ENCODE measurements at regions not wholly inside any gene's neighbourhood (a gene's known extent, or its start where the extent isn't known, plus 50 kb on each side); places are given as distances from the start of the nearest gene placed in this dataset.

DNA sequence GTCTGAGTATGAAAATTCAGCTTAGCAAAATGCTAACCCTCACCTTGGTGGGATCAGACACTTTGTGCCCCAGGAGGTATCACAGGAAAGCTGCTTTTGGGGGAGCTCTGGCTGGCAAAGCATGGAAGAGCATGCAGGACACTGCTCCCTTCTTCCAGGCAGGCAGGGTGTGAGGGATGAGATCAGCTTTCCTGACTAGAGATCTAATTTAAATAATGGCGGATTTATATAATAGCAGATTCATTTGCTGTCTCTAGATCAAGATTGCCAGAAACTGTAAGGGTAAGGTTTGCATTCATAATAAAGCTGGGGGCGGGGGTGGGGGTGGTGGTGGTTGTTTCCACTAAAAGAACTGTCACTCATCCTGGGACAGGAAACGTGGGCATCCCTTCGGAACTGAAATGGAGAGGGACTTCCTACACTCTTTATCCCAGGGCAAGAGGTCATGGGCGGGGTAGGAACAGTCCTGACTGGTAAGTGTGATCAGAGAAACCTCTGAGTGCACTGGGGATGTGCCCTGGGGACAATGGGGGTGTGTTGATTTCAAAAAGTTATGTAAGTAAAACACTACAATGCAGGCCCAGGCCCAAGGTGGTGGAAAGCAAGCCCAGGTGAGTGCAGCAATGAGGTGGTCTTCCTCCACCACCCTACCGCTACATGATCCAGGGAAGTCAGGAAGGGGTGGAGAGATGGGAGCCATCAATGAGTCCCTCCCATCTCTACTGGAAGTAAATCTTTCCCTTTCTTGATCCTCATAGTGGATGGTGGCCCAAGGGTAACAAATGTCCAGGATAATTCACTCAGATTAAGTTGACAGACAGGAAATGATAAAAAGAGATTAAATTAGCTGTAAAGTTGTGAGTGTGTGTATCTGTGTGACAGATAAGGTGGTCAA lies 171.4 kb upstream of the SERPINE2 start:
- Mint-ChIP-seq H3K9me3 (ENCODE audit: low read depth) (no peaks in the 10 kb centered on the region), H3K27me3 (no peaks in the 10 kb centered on the region), H3K36me3 (ENCODE audit: insufficient read depth) (no peaks in the 10 kb centered on the region), H3K27ac (no peak overlapping the region), H3K4me1 (ENCODE audit: low read depth) (no peaks in the 10 kb centered on the region), H3K4me3 (ENCODE audit: low read depth) (no peak overlapping the region)
- DNase-seq (ENCODE audit: low spot score, unreplicated experiment) = no peak
- TF ChIP-seq, protein P1, sequence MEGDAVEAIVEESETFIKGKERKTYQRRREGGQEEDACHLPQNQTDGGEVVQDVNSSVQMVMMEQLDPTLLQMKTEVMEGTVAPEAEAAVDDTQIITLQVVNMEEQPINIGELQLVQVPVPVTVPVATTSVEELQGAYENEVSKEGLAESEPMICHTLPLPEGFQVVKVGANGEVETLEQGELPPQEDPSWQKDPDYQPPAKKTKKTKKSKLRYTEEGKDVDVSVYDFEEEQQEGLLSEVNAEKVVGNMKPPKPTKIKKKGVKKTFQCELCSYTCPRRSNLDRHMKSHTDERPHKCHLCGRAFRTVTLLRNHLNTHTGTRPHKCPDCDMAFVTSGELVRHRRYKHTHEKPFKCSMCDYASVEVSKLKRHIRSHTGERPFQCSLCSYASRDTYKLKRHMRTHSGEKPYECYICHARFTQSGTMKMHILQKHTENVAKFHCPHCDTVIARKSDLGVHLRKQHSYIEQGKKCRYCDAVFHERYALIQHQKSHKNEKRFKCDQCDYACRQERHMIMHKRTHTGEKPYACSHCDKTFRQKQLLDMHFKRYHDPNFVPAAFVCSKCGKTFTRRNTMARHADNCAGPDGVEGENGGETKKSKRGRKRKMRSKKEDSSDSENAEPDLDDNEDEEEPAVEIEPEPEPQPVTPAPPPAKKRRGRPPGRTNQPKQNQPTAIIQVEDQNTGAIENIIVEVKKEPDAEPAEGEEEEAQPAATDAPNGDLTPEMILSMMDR (IDR thresholded peaks at IDR 0.05; ENCODE audit: unreplicated experiment) = no peak

- no peak for DNase-seq (ENCODE audit: low spot score, unreplicated experiment)
- Mint-ChIP-seq H3K4me3 (ENCODE audit: low read depth) (no peak overlapping the region), H3K27ac (no peak overlapping the region), H3K4me1 (ENCODE audit: low read depth) (no peaks in the 10 kb centered on the region), H3K27me3 (no peaks in the 10 kb centered on the region), H3K9me3 (ENCODE audit: low read depth) (no peaks in the 10 kb centered on the region), H3K36me3 (ENCODE audit: insufficient read depth) (no peaks in the 10 kb centered on the region)
- TF ChIP-seq, protein P1 (IDR thresholded peaks at IDR 0.05; ENCODE audit: unreplicated experiment) = no peak
Observed at GRCh38 chr2:224209555-224210285, 170.6 kb upstream of the SERPINE2 start.

GRCh38 chr2:224208443-224208842 lies 169.4 kb upstream of the SERPINE2 start:
- no peaks in the 10 kb centered on the region for H3K9me3 Mint-ChIP-seq (ENCODE audit: low read depth)
- no peak overlapping the region for H3K27ac Mint-ChIP-seq
- no peaks in the 10 kb centered on the region for H3K27me3 Mint-ChIP-seq
- TF ChIP-seq, protein P1 (IDR thresholded peaks at IDR 0.05; ENCODE audit: unreplicated experiment) = no peak
- DNase-seq (ENCODE audit: low spot score, unreplicated experiment) = no peak
- H3K4me3 Mint-ChIP-seq (ENCODE audit: low read depth) = no peak overlapping the region
- H3K4me1 Mint-ChIP-seq (ENCODE audit: low read depth) = no peaks in the 10 kb centered on the region
- H3K36me3 Mint-ChIP-seq (ENCODE audit: insufficient read depth) = no peaks in the 10 kb centered on the region

- no peaks in the 10 kb centered on the region for H3K36me3 Mint-ChIP-seq (ENCODE audit: insufficient read depth)
- no peak for DNase-seq (ENCODE audit: low spot score, unreplicated experiment)
- no peaks in the 10 kb centered on the region for H3K9me3 Mint-ChIP-seq (ENCODE audit: low read depth)
- no peak overlapping the region for H3K27ac Mint-ChIP-seq
- H3K4me3 Mint-ChIP-seq (ENCODE audit: low read depth) = no peak overlapping the region
- no peaks in the 10 kb centered on the region for H3K27me3 Mint-ChIP-seq
- no peaks in the 10 kb centered on the region for H3K4me1 Mint-ChIP-seq (ENCODE audit: low read depth)
- TF ChIP-seq, protein P1 (IDR thresholded peaks at IDR 0.05; ENCODE audit: unreplicated experiment) = no peak
Observed at GRCh38 chr2:224208007-224208406, 168.9 kb upstream of the SERPINE2 start.

- H3K9me3 Mint-ChIP-seq (ENCODE audit: low read depth) = no peaks in the 10 kb centered on the region
- H3K4me3 Mint-ChIP-seq (ENCODE audit: low read depth) = no peak overlapping the region
- H3K4me1 Mint-ChIP-seq (ENCODE audit: low read depth) = peaks cover 5% of the 10 kb centered on the region
- TF ChIP-seq, protein P1 (IDR thresholded peaks at IDR 0.05; ENCODE audit: unreplicated experiment) = no peak
- no peaks in the 10 kb centered on the region for H3K27me3 Mint-ChIP-seq
- H3K36me3 Mint-ChIP-seq (ENCODE audit: insufficient read depth) = no peaks in the 10 kb centered on the region
- no peak overlapping the region for H3K27ac Mint-ChIP-seq
- DNase-seq (ENCODE audit: low spot score, unreplicated experiment) = no peak
Observed at GRCh38 chr2:224206816-224207215, 167.7 kb upstream of the SERPINE2 start.

Data from progenitor cell of endocrine pancreas (in vitro differentiated cells).